Astrocyte of the cerebellum (primary cell): ENCODE measurements at regions not wholly inside any gene's neighbourhood (a gene's known extent, or its start where the extent isn't known, plus 50 kb on each side); places are given as distances from the start of the nearest gene placed in this dataset.
A peak's percentile ranks its signal among the peaks of the same experiment; 100 is the strongest.

ENCODE experiments used
- DNase-seq: peaks from one replicate; pipeline ENCODE4 v3.0.0-alpha.2; 2011; ENCODE audit warnings: low read depth
- H3K4me3 ChIP-seq: 2 replicates; pipeline ENCODE4 v1.5.1; 2011; ENCODE audit warnings: mild to moderate bottlenecking, low read depth, low read length, moderate library complexity
- in situ Hi-C: cut with HindIII; loops from 2 replicates; pipeline ENCODE4 v1.10.0; 2017; ENCODE audit warnings: low sequenced_read_pairs
- TF ChIP-seq, protein P1 (sequence below): IDR thresholded peaks from 2 replicates; pipeline ENCODE4 v1.5.1; 2012; ENCODE audit warnings: low read length, low read depth, moderate library complexity, mild to moderate bottlenecking; ENCODE audit errors: missing control alignments

DNA sequence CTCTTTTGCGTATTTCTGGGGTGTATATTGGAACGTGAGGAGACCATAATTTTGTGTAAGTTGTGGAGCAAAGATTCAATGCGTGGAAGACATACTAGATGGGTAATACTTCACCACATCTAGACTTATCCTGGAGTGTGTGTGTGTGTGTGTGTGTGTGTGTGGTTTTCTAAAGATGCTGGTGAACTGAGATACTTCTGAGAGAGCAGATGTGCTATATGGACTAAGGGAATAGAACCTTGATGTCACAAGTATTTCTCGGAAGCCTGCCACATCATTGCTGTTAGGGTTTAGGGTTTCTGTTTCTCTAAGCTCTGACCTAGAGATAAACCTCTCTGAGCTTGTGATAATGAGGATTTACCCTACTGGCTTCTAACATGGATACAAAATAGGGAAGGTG, 138.8 kb downstream of the DACT1 start:
- H3K4me3 ChIP-seq, result no peak overlapping the region
- TF ChIP-seq, protein P1, sequence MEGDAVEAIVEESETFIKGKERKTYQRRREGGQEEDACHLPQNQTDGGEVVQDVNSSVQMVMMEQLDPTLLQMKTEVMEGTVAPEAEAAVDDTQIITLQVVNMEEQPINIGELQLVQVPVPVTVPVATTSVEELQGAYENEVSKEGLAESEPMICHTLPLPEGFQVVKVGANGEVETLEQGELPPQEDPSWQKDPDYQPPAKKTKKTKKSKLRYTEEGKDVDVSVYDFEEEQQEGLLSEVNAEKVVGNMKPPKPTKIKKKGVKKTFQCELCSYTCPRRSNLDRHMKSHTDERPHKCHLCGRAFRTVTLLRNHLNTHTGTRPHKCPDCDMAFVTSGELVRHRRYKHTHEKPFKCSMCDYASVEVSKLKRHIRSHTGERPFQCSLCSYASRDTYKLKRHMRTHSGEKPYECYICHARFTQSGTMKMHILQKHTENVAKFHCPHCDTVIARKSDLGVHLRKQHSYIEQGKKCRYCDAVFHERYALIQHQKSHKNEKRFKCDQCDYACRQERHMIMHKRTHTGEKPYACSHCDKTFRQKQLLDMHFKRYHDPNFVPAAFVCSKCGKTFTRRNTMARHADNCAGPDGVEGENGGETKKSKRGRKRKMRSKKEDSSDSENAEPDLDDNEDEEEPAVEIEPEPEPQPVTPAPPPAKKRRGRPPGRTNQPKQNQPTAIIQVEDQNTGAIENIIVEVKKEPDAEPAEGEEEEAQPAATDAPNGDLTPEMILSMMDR, result no peak
- in situ Hi-C loops, result no loop called here
- no peak for DNase-seq

DNA sequence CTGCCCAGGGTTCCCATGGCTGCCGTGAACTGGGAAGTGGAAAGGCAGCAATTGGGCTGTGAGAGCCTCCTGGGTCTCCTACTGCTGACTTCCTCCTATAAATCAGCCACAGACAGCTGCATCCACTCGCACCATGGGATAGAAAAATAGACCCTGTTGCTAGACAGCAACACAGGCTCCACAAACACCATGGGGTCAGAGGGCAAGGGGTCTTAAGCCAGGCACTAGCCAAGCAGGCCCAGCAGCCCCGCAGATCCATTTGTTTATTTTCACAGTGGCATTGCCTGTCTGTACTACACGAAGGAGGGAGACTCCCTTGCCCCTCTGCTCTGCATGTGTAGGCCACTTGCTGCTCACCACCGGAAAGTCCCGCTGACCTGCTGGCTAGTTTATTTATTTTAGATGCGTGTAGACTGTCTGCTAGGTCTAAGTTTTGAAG, 139.8 kb downstream of the DACT1 start:
- TF ChIP-seq, protein P1, result no peak
- DNase-seq, result peak; percentile 8
- in situ Hi-C loops, result no loop called here
- H3K4me3 ChIP-seq, result no peak overlapping the region

DNA sequence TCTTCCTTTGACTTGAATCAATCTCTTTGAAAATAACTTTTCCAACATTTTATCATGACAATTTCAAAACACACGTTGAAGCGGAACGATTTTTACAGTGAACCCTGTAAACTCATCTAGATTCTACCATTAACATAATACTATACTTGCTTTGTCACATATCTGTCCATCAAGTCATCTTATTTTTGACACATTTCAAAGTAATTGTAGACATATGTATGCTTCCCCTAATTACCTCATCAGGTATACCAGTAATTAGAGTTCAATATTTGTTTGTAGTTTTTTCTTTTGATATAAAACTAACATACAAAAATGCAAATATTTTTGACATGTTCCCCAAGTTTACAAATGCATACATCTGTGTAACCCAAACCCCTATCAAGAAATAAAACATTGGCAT, 140.4 kb downstream of the DACT1 start:
- in situ Hi-C loops, result no loop called here
- no peak for DNase-seq
- TF ChIP-seq, protein P1, result no peak
- no peak overlapping the region for H3K4me3 ChIP-seq

DNA sequence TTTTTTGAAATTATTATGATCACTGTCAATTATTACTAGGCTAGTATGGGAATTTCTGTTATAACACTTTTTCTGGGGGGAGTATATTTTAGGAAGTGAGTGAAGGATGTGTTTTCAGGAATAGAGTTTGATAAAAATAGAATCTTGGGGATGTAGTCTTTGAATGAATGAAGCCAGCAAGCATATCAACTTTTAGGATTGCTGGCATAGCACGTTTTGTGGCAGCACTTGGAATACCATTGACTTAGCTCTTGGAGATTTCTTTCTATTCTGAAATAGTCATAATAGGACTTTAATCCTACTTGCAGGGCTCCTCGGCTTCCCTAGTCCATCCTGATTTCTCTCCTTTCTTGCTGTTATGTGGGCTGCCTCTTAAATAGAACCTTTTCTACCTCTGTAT, 141.6 kb downstream of the DACT1 start:
- in situ Hi-C loops, result no loop called here
- no peak overlapping the region for H3K4me3 ChIP-seq
- no peak for DNase-seq
- TF ChIP-seq, protein P1, result no peak

DNA sequence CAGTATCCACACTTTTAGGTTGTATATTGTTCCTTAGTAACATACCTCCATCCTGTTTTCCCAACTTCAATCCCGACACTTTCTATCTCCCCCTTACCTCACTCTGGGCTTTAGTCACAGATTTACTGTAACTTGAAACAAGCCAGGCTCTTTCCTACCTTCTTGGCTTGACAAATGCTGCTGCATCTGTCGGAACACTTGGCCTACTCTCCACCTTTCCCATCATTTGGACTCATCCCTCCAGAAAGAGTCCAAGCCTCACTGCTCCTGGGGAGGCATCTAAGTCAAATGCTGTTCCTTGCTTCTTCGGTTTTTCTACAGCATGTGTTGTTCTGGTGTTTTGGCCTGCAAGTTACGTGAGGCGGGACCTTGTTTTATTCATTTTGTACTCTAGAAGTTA, 142.4 kb downstream of the DACT1 start:
- no peak overlapping the region for H3K4me3 ChIP-seq
- in situ Hi-C loops, result no loop called here
- no peak for DNase-seq
- TF ChIP-seq, protein P1, result no peak

DNA sequence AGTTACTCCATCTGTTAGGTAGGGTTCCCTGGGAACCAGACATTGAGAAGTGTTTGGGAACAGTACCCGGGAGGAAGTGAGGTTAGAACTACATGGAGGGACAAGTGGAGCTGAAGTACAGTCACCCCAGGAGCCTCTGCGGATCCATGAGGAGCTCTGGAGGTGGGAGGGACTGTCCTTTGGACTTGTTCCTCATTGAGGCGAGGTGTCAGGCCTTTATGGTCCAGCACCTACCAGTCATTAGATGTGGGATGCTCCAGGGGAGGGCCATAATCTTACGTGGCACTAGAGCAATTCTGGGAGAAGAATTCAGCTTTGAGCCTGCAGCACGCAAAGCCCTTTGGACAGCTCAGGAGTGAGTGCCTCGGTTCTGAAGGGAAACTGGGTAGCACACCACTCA, 142.8 kb downstream of the DACT1 start:
- DNase-seq, result no peak
- in situ Hi-C loops, result no loop called here
- no peak overlapping the region for H3K4me3 ChIP-seq
- TF ChIP-seq, protein P1, result no peak

DNA sequence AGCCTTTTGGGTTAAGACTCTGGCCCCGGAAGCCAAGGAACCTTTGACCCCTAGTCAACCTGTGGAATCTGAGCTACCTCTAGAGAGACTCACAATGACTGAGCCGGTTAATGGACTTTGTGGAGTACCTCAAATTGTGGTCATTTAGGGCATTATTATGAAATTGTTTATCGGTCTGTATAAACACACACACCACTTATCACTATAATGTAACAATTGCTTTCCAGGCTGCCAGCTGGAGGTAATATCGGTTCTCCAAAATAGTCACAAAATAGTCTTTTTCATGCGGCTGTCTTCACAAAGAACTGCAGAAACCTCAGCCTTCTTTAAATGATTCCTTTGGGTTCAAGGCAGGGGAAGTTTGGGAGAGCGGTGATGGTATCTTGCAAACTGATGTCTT, 144.2 kb downstream of the DACT1 start:
- TF ChIP-seq, protein P1, result no peak
- H3K4me3 ChIP-seq, result no peak overlapping the region
- no peak for DNase-seq
- in situ Hi-C loops, result no loop called here
